GM19025 (cell line): ENCODE measurements at regions not wholly inside any gene's neighbourhood (a gene's known extent, or its start where the extent isn't known, plus 50 kb on each side); places are given as distances from the start of the nearest gene placed in this dataset.
A peak's percentile ranks its signal among the peaks of the same experiment; 100 is the strongest.

Experiments used
- ATAC-seq: cut with Tn5 transposase; IDR thresholded peaks from one replicate; pipeline ENCODE4 v1.9.1; 2021; ENCODE audit warnings: mild to moderate bottlenecking, low read depth, moderate library complexity; ENCODE audit not compliant: unreplicated experiment

GRCh38 chr3:152185891-152186630, 82.7 kb upstream of the MBNL1 start:
- no peak for ATAC-seq

GRCh38 chr3:152190636-152191183, 78.0 kb upstream of the MBNL1 start:
- no peak for ATAC-seq

- no peak for ATAC-seq
Observed at GRCh38 chr3:152192050-152192449, 76.7 kb upstream of the MBNL1 start.

- no peak for ATAC-seq
Observed at GRCh38 chr3:152192936-152193672, 75.6 kb upstream of the MBNL1 start.

GRCh38 chr3:152193673-152194267, 75.0 kb upstream of the MBNL1 start:
- peak; percentile 48 for ATAC-seq

- ATAC-seq, result no peak
Observed at GRCh38 chr3:152195206-152195605, 73.5 kb upstream of the MBNL1 start.

GRCh38 chr3:152196782-152197181, 71.9 kb upstream of the MBNL1 start:
- ATAC-seq, result peak; percentile 31

GRCh38 chr3:152197451-152197850, 71.3 kb upstream of the MBNL1 start:
- ATAC-seq, result no peak

GRCh38 chr3:152197937-152198336, 70.8 kb upstream of the MBNL1 start:
- ATAC-seq, result peak; percentile 30

GRCh38 chr3:152198665-152199064, 70.1 kb upstream of the MBNL1 start:
- ATAC-seq, result no peak

GRCh38 chr3:152199102-152199840, 69.5 kb upstream of the MBNL1 start:
- no peak for ATAC-seq

GRCh38 chr3:152200476-152201420, 68.0 kb upstream of the MBNL1 start:
- ATAC-seq, result no peak

GRCh38 chr3:152202976-152203626, 65.6 kb upstream of the MBNL1 start:
- ATAC-seq, result peak; percentile 34

GRCh38 chr3:152203652-152204051, 65.1 kb upstream of the MBNL1 start:
- no peak for ATAC-seq

GRCh38 chr3:152204218-152204617, 64.5 kb upstream of the MBNL1 start:
- ATAC-seq, result no peak

- no peak for ATAC-seq
Observed at GRCh38 chr3:152205097-152205593, 63.6 kb upstream of the MBNL1 start.

- ATAC-seq, result no peak
Observed at GRCh38 chr3:152206243-152206760, 62.4 kb upstream of the MBNL1 start.

- ATAC-seq, result no peak
Observed at GRCh38 chr3:152208439-152208838, 60.3 kb upstream of the MBNL1 start.

GRCh38 chr3:152209060-152209459, 59.7 kb upstream of the MBNL1 start:
- ATAC-seq, result no peak
